DMS53 treated with DMSO at 0.1 percent for 48 hours (cell line): ENCODE measurements at regions not wholly inside any gene's neighbourhood (a gene's known extent, or its start where the extent isn't known, plus 50 kb on each side); places are given as distances from the start of the nearest gene placed in this dataset.
"Not testable (repeated sequence)": the region's sequence is repeated elsewhere in the genome, so short reads cannot be mapped to it uniquely, and the experiment has no call there.

Experiments used
- DNase-seq: peaks from one replicate; lab custom pipeline; 2025; ENCODE audit not compliant: unreplicated experiment; lab: John Stamatoyannopoulos, UW

DNA sequence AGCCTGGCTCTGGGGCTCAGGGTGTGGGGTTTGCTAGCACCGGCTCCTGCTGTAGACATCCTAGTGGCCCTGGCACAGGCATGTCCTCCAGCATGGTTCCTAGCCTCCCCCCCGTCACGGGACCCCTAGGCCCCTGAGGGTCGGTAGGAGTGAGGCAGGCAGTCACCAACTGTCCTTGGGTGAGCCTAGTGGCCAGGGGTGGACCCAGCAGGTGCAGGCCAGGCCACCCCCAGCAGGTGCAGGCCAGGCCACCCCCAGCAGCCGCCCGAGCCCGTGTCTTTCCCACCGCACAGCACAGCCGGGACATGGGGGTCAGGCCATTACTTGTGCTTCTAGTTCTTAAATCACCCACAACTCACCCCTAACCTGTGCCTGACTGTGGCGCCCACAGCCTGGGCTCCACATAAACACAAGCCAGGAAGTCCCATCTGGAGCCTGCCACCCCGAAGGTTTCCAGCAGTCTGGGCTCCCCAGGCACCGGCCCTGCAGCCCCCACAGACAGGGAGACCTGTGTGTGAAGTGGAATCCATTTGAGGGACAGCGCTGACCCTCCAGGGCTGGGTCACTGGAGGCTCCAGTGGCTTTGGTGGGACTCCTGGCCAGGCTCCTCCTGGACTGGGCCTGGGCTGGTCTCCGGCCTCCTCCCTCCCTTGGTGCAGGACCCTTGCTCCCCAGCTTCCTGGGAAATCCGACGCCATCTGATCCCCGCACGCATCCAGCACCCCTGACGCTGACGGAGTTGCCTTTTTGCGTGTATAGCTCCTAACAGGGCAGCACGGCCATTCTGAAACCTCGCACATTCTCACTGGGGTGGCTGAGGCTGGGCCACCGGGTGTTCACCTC lies 114.1 kb upstream of the LPCAT1 start:
- no peak for DNase-seq

DNA sequence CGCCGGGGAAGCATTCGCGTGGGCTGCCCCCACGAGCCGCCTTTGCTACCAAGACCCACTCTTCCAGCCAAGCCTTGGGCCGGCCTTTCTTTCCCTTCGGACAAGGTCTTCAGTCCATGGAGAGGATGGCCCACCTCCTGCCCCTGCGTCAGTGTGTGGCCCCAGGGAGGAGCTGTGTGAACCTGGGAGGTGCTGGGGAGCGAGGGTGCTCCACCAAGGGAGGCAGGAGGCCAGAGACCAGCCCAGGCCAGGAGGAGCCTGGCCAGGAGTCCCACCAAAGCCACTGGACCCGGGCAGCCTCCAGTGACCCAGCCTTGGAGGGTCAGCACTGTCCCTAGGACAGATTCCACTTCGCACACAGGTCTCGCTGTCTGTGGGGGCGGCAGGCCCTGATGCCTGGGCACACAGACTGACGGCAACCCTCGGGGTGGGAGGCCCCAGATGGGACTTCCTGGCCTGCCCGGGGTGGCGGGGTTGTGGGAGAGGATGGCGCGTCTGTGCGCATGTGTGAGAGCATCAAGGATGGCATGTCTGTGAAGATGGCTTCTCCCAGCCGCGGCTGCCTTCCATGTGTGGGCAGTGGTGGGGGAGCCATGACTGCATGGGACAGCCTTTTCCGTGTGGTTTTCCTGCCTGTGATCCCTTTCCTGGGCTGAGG lies 113.3 kb upstream of the LPCAT1 start:
- no peak for DNase-seq

DNA sequence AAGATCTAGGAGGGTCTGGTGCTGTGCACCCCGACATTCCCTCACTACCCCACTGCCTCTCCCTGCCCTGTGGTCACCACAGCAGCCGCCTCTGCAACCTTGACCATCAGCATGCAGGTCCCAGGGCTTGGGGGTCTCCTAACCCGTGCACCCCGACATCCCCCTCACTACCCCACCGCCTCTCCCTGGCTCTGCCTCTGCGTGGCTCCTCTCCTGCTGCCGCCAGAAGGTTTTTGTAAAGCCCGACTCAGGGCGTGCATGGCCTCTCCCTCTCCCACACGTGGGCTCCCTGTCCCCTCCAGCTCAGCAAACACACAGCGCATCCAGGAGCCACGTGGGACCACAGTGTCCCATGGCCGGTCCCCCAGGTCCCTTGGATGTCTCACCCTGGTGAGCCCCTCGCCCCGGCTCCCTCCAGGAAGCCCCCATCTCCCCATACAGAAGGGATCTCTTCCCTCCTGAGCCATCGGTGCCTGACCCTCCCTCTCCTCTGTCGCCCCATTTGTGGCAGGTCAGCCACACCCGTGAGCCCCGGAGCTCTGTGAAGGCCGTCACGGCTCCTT lies 112.5 kb upstream of the LPCAT1 start:
- not testable (repeated sequence) for DNase-seq

DNA sequence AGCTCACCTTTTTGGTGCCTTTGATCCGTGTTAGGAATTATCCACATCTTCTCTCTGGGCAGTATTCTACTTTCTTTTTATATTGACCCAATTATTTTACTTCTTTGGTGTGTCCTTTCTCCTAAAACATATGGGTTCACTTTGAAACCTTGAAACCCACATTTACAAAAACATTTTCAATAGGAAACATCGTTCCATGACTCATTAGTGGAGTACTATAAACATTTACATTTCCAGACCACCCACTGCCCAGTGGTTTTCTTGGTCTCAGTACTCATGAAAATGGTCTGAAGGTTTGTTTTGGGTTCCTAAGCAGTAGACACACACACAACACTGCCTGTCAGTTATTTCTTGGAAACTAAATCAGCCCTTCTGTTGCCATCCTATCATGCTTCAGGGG lies 111.7 kb upstream of the LPCAT1 start:
- DNase-seq: not testable (repeated sequence)

DNA sequence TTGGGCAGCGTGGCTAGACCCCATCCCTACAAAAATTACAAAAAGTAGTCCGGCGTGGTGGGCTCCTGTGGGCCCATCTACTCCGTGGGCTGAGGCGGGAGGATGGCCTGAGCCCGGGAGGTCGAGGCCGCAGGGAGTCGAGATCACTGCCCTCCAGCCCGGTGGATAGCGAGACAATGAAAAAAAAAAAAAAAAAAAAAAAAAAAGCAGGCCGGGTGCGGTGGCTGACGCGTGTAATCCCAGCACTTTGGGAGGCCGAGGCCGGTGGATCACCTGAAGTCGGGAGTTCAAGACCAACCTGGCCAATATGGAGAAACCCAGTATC lies 110.5 kb upstream of the LPCAT1 start:
- no peak for DNase-seq

DNA sequence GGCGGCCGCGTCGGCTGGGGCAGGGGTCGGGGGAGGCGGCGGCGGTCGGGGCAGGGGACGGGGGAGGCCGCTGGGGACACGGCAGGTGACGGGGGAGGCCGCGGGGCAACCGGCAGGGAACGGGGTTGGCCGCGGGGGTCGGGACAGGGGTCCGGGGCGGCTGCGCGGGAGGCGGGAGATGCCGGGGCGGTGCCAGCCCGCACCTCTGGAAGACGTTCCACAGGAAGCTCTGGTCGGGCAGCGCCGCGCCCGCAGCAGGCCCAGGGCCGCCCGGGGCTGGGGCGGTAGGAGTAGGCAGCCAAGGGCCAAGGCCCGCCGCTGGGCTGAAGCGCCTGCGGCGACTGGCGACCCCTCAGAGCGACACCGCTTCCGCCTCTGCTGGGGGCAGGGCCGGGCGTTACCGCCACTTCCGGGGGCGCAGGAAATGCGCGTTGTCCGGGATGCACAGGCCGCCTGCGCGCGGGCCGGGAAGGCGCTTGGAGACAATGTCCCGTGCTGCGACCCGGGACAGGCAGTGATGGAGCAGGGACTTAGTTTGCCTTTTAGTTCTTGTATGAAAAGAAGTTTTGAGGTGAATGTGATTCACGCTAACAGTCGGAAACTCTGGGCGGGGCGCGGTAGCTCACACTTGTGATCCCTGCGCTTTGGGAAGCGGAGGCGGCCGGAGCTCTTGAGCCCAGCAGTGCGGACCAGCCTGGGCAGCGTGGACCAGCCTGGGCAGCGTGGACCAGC lies 110.0 kb upstream of the LPCAT1 start:
- DNase-seq: peak; percentile 69

DNA sequence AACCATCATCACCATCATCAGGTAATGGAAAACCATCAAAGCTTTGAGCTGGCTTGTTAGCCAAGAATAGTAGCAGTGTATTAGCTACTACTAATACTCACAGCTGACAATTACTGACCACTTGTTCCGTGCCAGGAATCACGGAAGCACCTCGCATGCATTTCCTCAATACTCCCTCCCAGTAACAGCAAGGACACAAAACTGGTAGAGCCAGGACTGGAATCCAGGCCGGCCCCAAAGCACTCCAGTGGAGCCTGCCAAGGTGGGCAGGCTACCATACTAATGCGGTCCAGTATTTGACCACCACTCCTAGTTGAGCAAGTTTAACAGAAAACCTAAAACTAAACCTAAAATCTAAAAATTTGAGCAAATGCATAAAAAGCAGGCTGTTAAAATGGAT lies 107.2 kb upstream of the LPCAT1 start:
- not testable (repeated sequence) for DNase-seq

DNA sequence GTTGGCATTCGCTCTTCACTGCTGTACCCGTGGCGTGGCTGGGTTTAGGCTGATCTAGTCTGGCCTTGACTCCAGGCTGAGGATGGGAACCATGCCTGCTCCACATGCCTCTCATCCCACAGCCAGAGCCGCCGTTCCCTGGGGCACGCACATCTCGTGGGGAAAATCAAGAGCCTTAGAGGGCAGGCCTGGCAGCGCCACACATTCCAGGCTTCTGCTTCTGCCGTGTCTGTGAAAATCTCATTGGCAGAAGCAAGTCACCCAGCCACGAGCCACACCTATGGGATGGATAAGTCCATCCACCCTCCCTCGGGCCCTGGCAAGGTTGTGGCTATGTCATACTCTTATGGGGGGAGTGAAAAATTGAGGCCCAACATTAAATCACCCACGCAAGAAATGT lies 102.6 kb upstream of the LPCAT1 start:
- not testable (repeated sequence) for DNase-seq

DNA sequence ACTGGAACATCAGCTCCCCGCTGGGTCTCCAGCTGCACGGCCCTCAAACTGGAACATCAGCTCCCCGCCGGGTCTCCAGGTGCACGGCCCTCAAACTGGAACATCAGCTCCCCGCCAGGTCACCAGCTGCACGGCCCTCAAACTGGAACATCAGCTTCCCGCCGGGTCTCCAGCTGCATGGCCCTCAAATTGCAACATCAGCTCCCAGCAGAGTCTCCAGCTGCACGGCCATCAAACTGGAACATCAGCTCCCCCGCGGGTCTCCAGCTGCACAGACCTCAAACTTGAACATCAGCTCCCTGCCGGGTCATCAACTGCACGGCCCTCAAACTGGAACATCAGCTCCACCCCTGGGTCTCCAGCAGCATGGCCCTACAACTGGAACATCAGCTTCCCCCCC lies 95.8 kb upstream of the LPCAT1 start:
- not testable (repeated sequence) for DNase-seq

DNA sequence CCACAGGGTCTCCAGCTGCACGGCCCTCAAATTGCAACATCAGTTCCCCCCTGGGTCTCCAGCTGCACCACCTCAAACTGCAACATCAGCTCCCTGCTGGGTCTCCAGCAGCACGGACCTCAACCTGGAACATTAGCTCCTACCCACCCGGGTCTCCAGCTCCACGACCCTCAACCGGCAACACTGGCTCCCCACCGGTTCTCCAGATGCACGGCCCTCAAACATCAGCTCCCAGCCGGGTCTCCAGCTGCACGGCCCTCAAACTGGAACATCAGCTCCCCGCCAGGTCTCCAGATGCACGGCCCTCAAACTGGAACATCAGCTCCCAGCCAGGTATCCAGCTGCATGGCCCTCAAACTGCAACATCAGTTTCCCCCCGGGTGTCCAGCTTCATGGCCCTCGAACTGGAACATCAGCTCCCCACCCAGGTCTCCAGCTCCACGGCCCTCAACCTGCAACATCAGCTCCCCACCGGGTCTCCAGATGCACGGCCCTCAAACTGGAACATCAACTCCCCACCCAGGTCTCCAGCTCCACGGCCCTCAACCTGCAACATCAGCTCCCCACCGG lies 94.6 kb upstream of the LPCAT1 start:
- DNase-seq: not testable (repeated sequence)

DNA sequence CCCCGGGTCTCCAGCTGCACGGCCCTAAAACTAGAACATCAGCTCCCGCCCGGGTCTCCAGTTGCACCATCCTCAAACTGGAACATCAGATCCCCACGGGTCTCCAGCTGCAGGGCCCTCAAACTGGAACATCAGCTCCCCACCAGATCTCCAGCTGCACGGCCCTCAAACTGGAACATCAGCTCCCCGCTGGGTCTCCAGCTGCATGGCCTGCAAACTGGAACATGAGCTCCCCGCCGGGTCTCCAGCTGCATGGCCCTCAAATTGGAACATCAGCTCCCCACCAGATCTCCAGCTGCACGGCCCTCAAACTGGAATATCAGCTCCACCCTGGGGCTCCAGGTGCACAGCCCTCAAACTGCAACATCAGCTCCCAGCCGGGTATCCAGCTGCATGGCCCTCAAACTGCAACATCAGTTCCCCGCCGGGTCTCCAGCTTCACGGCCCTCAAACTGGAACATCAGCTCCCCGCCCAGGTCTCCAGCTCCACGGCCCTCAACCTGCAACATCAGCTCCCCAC lies 93.5 kb upstream of the LPCAT1 start:
- not testable (repeated sequence) for DNase-seq

DNA sequence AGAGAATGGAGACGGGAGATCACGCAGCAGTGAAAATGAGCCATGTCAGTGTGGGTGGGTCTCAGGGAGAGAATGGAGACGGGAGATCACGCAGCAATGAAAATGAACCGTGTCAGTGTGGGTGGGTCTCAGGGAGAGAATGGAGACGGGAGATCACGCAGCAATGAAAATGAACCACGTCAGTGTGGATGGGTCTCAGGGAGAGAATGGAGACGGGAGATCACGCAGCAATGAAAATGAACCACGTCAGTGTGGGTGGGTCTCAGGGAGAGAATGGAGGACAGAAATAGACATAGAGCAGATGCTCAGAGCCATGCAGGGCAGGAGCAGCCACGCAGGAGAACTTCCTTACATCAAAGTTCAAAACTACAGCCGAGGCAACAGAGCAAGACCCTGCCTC lies 89.8 kb upstream of the LPCAT1 start:
- not testable (repeated sequence) for DNase-seq

DNA sequence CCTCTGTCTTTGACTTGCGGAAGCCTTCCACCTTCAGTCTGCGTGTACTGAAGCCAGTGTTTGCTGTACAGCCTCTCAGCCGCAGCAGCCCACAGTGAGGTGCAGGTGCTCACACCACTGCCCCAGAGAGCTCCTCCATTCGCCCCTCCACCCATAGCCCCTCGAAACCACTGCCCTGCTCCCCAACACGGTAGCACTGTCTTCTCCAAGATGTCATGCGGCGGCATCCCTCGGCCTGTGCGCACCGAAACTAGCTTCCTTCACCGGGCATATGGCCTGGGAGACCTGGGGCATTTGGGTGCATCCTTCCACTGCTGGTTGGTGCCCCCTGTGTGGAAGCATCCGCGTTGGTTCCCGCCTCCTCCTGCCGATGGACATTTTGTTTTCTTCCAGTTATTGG lies 86.8 kb upstream of the LPCAT1 start:
- not testable (repeated sequence) for DNase-seq

DNA sequence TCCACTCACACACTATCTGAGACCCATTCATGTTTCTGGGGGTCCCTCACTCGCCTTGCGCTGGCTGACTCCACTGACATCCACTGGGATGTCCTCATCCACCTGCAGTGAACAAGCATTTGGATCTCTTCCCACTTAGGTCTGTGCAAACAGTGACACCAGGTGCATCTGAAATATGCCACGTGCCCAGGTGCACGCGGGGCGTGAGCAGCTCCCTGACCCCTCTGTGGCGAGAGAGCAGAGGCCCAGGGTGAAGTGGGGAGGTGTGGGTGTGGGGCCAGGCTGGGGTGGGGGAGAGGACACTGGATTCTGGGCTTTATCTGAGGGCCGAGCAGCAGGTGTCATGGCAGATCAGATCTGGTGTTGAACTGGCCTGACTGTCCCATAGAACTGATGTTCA lies 85.4 kb upstream of the LPCAT1 start:
- DNase-seq: peak; percentile 31

DNA sequence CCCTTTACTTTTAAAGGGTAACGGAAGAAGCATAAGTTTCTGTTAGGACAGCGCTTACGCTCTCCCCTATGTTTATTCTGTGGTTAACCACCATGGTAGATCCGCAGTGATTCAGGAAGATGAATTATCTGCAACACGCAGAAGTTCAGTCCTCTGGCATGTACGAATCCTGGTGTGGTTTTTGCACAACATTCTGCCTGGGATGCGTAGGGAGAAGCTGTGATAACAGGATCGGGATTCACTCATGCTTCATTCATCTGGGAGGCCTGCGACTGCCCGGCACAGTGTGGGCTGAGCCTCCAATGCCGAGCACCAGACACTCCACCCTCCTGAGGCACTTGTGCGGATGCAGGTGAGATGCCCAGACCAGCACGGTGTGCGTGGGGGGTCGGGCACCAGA lies 84.6 kb upstream of the LPCAT1 start:
- DNase-seq: not testable (repeated sequence)

DNA sequence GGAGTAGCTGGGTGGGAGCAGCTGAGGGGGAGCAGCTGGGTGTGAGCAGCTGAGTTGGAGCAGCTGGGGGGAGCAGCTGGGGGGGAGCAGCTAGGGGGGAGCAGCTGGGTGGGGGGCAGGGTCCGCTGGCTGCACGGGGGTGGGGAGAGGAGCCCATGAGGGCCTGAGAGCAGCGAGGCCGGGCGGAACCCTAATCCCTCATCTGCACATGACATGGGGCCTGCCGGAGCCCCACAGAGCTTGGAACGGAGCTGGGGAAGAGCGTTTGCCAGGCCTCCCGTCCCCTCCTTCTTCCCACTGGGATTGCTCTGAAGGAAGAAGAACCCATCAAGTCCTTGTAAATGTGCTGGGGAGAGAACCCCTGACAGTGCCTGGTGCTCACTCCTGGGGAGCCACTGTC lies 83.2 kb upstream of the LPCAT1 start:
- DNase-seq: not testable (repeated sequence)

DNA sequence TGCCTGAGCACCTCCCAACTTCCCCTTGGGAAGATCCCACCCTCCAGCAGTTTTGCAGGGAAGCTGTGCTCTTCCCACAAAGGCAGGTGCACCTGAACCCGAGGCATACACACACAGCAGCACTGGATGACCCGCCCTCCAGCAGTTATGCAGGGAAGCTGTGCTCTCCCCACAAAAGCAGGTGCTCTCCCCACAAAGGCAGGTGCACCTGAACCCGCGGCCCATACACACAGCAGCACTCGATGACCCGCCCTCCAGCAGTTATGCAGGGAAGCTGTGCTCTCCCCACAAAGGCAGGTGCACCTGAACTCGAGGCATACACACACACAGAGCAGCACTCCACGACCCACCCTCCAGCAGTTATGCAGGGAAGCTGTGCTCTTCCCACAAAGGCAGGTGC lies 80.2 kb upstream of the LPCAT1 start:
- DNase-seq: peak; percentile 95

DNA sequence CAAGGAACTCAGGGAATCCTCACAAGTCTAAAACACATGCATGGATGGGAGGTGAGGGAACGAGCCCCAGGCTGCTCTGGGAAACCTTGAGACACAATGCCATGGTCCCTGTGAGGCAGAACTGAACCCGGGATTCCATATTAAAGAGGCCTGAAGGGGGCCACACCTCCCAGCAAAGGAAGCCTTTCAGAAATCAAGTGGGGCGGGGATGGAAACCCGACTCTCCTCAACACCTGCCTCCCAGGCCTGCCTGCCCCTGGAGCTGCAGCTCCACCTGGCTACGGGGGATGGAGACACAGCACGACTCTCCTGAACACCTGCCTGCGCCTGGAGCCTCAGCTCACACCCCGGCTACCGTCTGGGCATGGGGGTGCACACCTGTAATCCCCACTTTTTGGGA lies 77.8 kb upstream of the LPCAT1 start:
- peak; percentile 94 for DNase-seq

DNA sequence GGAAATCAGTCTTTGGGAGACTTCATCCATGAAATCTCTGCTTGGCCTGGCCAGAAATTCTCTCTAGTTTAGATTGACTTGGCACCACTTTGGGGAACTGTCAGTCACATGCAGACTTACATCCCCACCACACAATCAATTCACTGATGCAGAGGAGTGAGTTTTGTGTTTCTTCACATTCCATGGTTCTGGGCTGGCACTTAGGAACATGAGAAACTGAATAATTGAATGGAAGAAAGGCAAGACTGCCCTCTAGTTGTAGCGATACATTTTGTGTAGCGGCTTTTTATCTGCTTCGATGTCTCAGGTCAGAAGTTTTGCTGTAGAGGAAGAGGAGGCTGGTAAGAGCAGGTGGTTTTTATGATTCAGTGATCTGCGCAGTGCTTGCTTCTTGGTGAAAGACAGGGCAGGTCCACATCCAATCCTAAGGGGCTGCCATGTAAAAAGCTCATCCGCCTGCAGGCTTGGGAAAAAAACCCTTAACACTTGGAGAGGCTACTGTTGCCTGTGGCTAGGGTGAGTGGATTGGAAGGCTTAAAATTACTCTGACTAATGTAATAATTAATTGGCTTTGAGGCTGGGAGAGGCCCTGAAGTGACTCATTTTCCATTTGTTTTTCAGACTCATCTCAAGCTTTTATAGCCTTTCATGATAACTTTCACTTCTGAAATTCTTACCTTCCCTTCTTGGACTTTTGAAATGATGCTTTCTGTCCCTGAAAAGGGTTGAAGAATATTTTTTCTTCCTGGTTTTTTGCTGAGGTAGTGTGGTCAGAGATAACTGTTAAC lies 75.4 kb upstream of the LPCAT1 start:
- DNase-seq: peak; percentile 43

DNA sequence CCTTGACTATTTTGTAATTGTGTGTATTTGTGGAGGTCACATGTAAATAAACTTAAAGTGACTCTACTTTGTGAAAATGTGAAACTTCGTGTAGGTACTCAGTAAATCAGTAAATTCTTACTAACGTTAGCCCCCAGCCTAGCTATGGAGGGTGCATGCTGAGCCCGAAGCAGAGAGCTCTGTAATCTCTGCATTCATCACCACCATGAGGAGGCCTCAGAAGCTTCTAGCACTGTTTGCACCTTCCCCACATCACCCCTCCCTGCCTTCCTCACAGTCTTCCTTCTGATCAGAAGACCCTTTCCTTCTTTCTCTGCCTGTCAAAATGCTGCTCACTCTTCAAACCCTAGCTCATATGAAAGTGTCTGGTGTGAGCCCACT lies 73.3 kb upstream of the LPCAT1 start:
- DNase-seq: not testable (repeated sequence)
